GM12878 (cell line): ENCODE measurements at regions not wholly inside any gene's neighbourhood (a gene's known extent, or its start where the extent isn't known, plus 50 kb on each side); places are given as distances from the start of the nearest gene placed in this dataset.

Experiments used
- EGR1 ChIP-seq, 2 experiments: IDR thresholded peaks; 1 replicate in 1 of 2; 2 replicates in 1 of 2; pipeline ENCODE4 v1.6.1; 2011 to 2012; ENCODE audit warnings: low read depth in 2 of 2, low read length in 2 of 2, borderline replicate concordance in 1 of 2, mild to moderate bottlenecking in 1 of 2, moderate library complexity in 1 of 2
- POLR2AphosphoS5 ChIP-seq: IDR thresholded peaks from 2 replicates; pipeline ENCODE4 v1.6.1; 2011; ENCODE audit warnings: mild to moderate bottlenecking, low read length, inconsistent platforms
- RFX5 ChIP-seq: IDR thresholded peaks from 2 replicates; pipeline ENCODE4 v1.6.1; 2011; ENCODE audit warnings: low read depth, low read length, improper control_type of control experiment
- TCF7 ChIP-seq: IDR thresholded peaks from 2 replicates; pipeline ENCODE4 v1.6.1; 2014; ENCODE audit warnings: antibody characterized with exemption, borderline replicate concordance

DNA sequence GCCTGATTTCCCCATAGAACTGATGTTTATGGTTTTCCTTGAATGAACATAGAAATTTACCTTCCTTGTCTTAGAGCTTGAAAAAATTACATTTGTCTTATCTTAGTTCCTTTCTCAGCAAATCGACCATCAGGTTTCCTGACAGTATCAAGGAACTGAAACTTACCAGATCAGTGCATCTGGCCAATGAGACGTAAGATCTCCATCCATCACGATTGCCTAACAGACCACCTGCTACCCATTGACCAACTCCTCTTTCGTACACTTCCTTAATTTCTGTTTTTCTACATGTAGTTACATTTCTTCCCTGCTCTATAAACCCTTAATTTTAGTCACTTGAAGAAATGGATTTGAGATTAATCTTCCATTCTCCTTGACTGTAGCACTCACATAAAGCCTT, 57.4 kb upstream of the TMPRSS15 start:
- TF ChIP-seq POLR2AphosphoS5 (no peak), EGR1 (IDR thresholded peaks at IDR 0.05; ENCODE audit: borderline replicate concordance in 1 of 2, low read depth in 2 of 2, low read length in 2 of 2) (no peak), RFX5 (no peak), TCF7 (no peak)
